RPMI8226 (cell line): ENCODE measurements at regions not wholly inside any gene's neighbourhood (a gene's known extent, or its start where the extent isn't known, plus 50 kb on each side); places are given as distances from the start of the nearest gene placed in this dataset.

Source experiments
- DNase-seq: peaks from one replicate; pipeline ENCODE4 v3.0.0-alpha.2; 2015

GRCh38 chr11:104404231-104405175, 240.6 kb upstream of the PDGFD start:
- no peak for DNase-seq

GRCh38 chr11:104402812-104403521, 239.0 kb upstream of the PDGFD start:
- DNase-seq = no peak

DNA sequence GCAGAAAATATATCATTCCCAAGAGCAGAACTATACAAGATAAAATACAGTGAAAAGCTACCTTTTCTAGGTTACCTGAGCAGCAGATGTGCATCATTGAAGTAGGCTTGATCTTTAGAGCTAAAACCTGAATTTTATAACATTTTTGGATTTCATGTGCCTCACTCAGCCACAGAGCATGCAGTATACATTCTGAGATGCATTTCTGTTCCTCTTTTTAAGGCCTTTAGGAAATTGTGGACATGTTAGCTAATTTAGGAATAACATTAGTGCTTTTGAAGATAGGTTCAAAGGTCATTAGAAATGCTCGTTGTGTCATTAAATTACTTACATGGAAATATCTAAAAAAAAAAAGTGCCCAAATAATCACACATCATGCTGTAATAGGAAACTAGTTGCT, 230.6 kb upstream of the PDGFD start:
- no peak for DNase-seq

- no peak for DNase-seq
Observed at GRCh38 chr11:104390651-104391050, 226.7 kb upstream of the PDGFD start.

DNA sequence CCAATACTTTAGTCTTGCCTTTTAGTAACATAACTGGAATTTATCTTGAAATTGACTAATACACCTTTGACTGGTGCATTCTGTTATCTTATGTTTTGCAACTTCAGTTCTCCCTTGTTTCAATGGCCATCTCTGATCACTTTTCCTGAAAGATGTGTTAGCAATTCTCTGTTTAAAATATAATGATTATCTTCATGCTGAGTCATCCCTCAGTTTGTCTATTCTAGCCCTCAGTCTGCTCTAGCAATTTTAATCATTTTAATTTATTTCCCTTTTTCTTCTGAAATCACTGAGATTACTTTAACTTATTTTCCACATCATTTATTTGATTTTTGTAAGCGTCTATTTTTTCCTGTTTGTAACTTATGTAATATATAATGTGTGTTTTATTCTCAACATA, 221.9 kb upstream of the PDGFD start:
- DNase-seq = no peak

DNA sequence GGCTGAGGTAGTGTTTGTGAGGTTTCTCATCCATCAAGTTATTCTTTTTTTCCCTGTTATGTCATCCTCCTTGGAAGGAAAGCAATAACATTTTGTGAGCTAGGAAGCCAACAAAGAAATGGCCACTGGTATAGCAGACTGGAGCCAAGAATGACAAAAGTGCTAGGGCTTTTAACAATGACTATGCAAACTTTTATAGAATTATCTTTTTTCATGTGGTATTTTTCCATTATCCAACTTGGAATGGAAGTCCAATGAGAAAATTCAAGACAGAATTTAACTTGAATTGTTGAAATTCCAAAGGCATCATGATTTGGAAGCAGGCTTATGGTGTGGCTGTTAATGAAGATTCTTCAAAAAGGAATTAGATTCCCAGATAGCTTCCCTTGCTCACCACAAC, 216.4 kb upstream of the PDGFD start:
- DNase-seq = no peak

- no peak for DNase-seq
Observed at GRCh38 chr11:104372111-104372510, 208.2 kb upstream of the PDGFD start.

- no peak for DNase-seq
Observed at GRCh38 chr11:104370478-104370877, 206.5 kb upstream of the PDGFD start.

- DNase-seq = no peak
Observed at GRCh38 chr11:104369761-104370160, 205.8 kb upstream of the PDGFD start.

GRCh38 chr11:104366321-104366734, 202.4 kb upstream of the PDGFD start:
- DNase-seq = no peak

DNA sequence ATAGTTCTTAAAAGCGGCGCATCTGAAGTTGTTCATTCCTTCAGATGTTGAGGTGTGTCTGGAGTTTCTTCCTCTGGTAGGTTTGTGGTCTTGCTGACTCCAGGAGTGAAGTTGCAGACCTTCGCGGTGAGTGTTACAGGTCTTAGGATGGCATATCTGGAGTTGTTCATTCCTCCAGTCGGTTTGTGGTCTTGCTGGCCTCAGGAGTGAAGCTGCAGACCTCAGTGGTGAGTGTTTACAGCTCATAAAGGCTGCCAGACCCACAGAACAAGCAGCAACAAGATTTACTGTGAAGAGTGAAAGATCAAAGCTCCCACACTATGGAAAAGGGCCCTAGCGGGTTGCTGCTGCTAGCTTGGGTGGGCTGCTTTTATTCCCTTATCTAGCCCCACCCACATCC, 201.7 kb upstream of the PDGFD start:
- no peak for DNase-seq

DNA sequence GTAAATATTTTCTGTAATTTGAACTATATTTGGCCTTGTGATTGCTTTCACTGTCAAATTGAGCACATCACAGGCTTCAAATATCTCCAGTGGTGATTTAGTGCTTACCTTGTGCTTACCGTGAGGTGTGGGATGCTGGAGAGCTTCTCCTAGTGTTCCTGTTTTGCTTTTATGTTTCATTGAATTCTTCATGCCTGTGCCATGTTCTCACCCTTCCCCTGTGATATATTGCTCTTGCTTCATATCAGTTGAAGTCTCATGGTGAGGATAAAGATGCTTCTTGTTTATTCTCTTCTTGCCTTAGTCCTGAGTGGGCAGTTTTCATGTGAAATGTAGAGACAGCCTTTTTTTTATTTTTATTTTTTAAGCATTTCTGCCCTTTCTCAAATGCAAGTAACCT, 198.0 kb upstream of the PDGFD start:
- DNase-seq = no peak

DNA sequence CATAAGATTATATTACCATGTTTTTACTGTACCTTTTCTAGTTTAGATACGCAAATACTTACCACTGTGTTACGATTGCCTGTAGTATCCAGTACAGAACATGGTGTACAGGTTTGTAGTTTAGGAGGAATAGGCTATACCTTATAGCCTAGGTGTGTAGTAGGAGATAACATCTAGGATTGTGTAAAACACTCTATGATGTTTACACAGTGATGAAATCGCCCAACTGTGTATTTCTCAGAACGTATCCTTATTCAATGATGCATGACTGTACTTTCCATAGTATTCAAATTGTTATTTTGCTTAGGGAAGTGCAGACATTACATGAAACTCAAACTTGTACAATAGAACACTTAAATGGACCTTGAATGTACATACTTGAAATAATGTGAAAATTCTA, 188.1 kb upstream of the PDGFD start:
- no peak for DNase-seq

GRCh38 chr11:104343578-104343977, 179.6 kb upstream of the PDGFD start:
- peak; percentile 5 for DNase-seq

DNA sequence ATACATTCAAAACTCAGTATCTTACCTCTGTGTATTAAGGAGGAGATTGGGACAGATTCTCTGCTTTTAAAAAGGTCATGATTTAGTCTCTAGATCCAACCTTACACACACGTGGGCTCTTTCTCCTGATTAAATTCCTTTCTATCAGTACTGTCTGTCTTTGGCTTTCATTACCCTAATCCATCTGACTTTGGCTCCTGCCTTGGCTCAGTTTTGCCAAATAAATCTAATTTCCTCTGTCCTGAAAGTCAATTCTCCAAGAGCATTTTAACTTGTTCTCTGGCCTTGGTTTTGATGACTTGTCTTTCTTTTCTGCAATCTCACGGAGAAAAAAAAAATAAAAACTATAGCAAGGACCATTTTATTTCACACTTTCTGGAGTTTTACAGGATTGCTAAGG, 176.6 kb upstream of the PDGFD start:
- DNase-seq = no peak

DNA sequence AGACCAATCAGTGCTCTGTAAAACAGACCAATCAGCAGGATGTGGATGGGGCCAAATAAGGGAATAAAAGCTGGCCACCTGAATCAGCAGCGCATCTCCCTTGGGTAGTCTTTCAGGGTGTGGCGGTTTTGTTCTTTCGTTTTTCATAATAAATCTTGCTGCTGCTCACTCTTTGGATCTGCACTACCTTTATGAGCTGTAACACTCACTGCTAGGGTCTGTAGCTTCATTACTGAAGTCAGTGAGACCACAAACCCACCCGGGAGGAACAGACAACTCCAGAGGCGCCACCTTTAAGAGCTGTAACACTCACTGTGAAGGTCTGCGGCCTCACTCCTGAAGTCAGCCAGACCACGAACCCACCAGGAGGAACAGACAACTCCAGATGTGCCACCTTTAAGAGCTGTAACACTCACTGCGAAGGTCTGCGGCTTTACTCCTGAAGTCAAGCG, 175.5 kb upstream of the PDGFD start:
- no peak for DNase-seq

DNA sequence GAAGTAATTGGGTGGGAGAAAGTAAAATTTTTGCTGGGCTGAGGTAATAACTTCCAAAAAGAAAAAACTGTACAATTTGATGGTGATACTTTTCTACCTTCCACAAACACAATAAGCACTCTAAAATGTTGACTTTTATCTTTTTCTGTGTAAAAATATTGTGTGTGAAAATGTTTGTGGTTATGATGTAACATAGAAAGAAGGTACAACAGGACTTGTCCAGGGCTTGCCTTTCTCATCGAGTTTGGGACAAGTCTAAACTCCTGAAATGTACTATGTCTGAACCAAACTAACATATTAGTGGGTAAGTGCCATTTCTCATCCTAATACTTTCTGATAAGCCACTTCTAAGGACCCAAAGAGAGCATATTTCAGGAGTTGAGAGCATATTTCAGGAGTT, 174.2 kb upstream of the PDGFD start:
- no peak for DNase-seq

DNA sequence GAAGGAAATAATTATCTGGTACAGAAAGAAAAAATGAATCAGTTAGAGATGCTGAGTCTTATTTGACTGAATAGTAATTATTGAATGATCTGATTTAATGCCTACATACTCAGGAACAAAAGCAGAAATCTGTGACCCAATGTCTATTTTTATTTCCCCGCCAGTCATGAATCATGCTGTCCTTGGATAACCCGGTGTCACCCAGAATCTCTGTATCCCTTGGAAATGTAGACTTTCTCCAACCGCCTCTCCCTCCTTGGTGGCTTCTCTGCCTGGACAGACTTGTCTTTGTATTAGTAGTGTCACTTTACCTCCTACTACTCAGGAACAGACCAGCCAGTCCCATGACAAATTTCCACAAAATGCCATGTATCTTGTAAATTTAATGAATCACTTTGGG, 173.3 kb upstream of the PDGFD start:
- no peak for DNase-seq

- DNase-seq = peak; percentile 29
Observed at GRCh38 chr11:104333977-104334376, 170.0 kb upstream of the PDGFD start.

- DNase-seq = peak; percentile 25
Observed at GRCh38 chr11:104332110-104332509, 168.2 kb upstream of the PDGFD start.

DNA sequence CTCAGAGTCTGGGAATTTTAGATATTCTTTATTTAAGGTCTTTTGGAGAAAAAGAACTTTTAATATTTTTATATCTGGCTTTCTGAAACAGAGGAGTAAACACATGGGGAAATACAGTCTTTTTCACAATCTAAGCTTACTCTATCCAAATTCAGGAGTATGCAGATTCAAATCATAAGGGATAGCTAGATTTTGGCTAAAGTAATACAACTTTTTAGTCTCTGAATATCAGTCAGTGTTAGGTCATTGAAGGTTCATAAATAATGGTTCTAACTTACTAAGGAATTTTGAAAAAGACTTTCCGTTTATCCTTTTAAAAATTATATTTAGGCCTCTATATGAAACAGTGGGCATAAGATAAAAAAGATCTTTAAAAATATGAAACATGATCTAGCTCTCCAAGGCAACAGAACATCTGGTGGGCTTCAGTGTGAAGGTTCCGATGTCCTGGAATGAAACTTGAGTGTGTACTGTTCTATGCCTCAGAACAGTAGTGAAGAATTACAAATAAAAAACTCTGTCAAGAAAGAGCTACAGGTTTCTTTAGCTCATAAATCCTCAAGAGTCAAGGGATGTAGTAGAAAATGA, 165.2 kb upstream of the PDGFD start:
- no peak for DNase-seq

DNA sequence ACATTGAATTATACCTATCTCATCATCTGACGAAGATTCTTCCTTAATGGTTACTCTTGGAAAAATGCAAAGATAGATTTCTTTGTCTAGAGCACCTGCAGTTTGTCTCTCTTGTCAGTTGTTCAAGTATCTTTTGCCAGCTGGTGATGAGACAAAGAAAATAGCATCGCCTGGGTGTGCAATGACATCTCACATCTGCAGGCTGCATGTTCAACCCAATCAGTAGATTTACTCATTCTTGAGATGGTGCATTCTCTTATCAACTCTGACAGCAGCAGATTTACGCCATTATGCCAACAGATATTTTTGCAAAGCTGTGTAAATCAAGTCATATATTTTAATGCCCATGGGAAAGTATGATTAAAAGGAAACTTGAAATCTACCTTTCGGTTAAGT, 164.6 kb upstream of the PDGFD start:
- DNase-seq = no peak

- no peak for DNase-seq
Observed at GRCh38 chr11:104327861-104328511, 164.0 kb upstream of the PDGFD start.
